ENCODE measurements at regions not wholly inside any gene's neighbourhood (a gene's known extent, or its start where the extent isn't known, plus 50 kb on each side); places are given as distances from the start of the nearest gene placed in this dataset.

GRCh38 chr7:125089171-125089570, 159.5 kb upstream of the POT1 start:
- TF ChIP-seq CTCF (IDR thresholded peaks at IDR 0.05; ENCODE audit: control extremely low read depth, extremely low read depth), result no peak
- WGBS, 2 donors, result 84 to 92% methylated on average over 3 of the region's 3 CpGs
- DNase-seq (no peak), ATAC-seq (ENCODE audit: insufficient read depth, low FRiP score) (no peak)
- H3K9ac ChIP-seq (ENCODE audit: insufficient read depth in 1 of 2, low read length in 2 of 2), result no peak overlapping the region
- H3K36me3 ChIP-seq (ENCODE audit: control insufficient read depth in 4 of 4, insufficient read depth in 4 of 4, low read length in 4 of 4), result no peaks in the 10 kb centered on the region
- no peaks in the 10 kb centered on the region for H3K9me3 ChIP-seq (ENCODE audit: control insufficient read depth in 4 of 4, insufficient read depth in 3 of 4, low read length in 3 of 4)
- H3K27ac ChIP-seq (ENCODE audit: low read depth in 1 of 2, low read length in 1 of 2), result no peak overlapping the region
- no peaks in the 10 kb centered on the region for H3K4me1 ChIP-seq (ENCODE audit: control insufficient read depth in 5 of 5, insufficient read depth in 5 of 5, low read length in 5 of 5)
- no peaks in the 10 kb centered on the region for H3K27me3 ChIP-seq (ENCODE audit: control insufficient read depth in 3 of 3, insufficient read depth in 3 of 3, low read length in 2 of 3)
- H3K4me3 ChIP-seq, result no peak overlapping the region

- no peak for DNase-seq
- ATAC-seq (ENCODE audit: insufficient read depth, low FRiP score), result no peak
- no peak overlapping the region for H3K9ac ChIP-seq (ENCODE audit: insufficient read depth in 1 of 2, low read length in 2 of 2)
- no peaks in the 10 kb centered on the region for H3K4me1 ChIP-seq (ENCODE audit: control insufficient read depth in 5 of 5, insufficient read depth in 5 of 5, low read length in 5 of 5)
- no peaks in the 10 kb centered on the region for H3K9me3 ChIP-seq (ENCODE audit: control insufficient read depth in 4 of 4, insufficient read depth in 3 of 4, low read length in 3 of 4)
- TF ChIP-seq CTCF (IDR thresholded peaks at IDR 0.05; ENCODE audit: control extremely low read depth, extremely low read depth), result no peak
- no peaks in the 10 kb centered on the region for H3K27me3 ChIP-seq (ENCODE audit: control insufficient read depth in 3 of 3, insufficient read depth in 3 of 3, low read length in 2 of 3)
- H3K36me3 ChIP-seq (ENCODE audit: control insufficient read depth in 4 of 4, insufficient read depth in 4 of 4, low read length in 4 of 4), result no peaks in the 10 kb centered on the region
- H3K27ac ChIP-seq (ENCODE audit: low read depth in 1 of 2, low read length in 1 of 2), result no peak overlapping the region
- no peak overlapping the region for H3K4me3 ChIP-seq
- WGBS, 2 donors, result 91 to 96% methylated on average over 1 of the region's 1 CpG
These were observed 158.9 kb upstream of the POT1 start for GRCh38 chr7:125088555-125088954.

GRCh38 chr7:125085084-125085483, 155.5 kb upstream of the POT1 start:
- Histone ChIP-seq H3K27ac (ENCODE audit: low read depth in 1 of 2, low read length in 1 of 2) (no peak overlapping the region), H3K4me3 (no peak overlapping the region), H3K9ac (ENCODE audit: insufficient read depth in 1 of 2, low read length in 2 of 2) (no peak overlapping the region), H3K27me3 (ENCODE audit: control insufficient read depth in 3 of 3, insufficient read depth in 3 of 3, low read length in 2 of 3) (no peaks in the 10 kb centered on the region), H3K4me1 (ENCODE audit: control insufficient read depth in 5 of 5, insufficient read depth in 5 of 5, low read length in 5 of 5) (no peaks in the 10 kb centered on the region), H3K9me3 (ENCODE audit: control insufficient read depth in 4 of 4, insufficient read depth in 3 of 4, low read length in 3 of 4) (no peaks in the 10 kb centered on the region), H3K36me3 (ENCODE audit: control insufficient read depth in 4 of 4, insufficient read depth in 4 of 4, low read length in 4 of 4) (no peaks in the 10 kb centered on the region)
- DNase-seq (no peak), ATAC-seq (ENCODE audit: insufficient read depth, low FRiP score) (no peak)
- no peak for TF ChIP-seq CTCF (IDR thresholded peaks at IDR 0.05; ENCODE audit: control extremely low read depth, extremely low read depth)

GRCh38 chr7:125084196-125084595, 154.6 kb upstream of the POT1 start:
- Histone ChIP-seq H3K9me3 (ENCODE audit: control insufficient read depth in 4 of 4, insufficient read depth in 3 of 4, low read length in 3 of 4) (no peaks in the 10 kb centered on the region), H3K4me3 (no peak overlapping the region), H3K27ac (ENCODE audit: low read depth in 1 of 2, low read length in 1 of 2) (no peak overlapping the region), H3K27me3 (ENCODE audit: control insufficient read depth in 3 of 3, insufficient read depth in 3 of 3, low read length in 2 of 3) (no peaks in the 10 kb centered on the region), H3K36me3 (ENCODE audit: control insufficient read depth in 4 of 4, insufficient read depth in 4 of 4, low read length in 4 of 4) (no peaks in the 10 kb centered on the region), H3K4me1 (ENCODE audit: control insufficient read depth in 5 of 5, insufficient read depth in 5 of 5, low read length in 5 of 5) (no peaks in the 10 kb centered on the region), H3K9ac (ENCODE audit: insufficient read depth in 1 of 2, low read length in 2 of 2) (no peak overlapping the region)
- peak in 1 of 3 donors; percentile 7 for DNase-seq
- TF ChIP-seq CTCF (IDR thresholded peaks at IDR 0.05; ENCODE audit: control extremely low read depth, extremely low read depth), result no peak
- 84 to 86% methylated on average over 1 of the region's 1 CpG for WGBS, 2 donors
- no peak for ATAC-seq (ENCODE audit: insufficient read depth, low FRiP score)

All from lung (tissue), 11 donors.